H1 (cell line): ENCODE measurements at regions not wholly inside any gene's neighbourhood (a gene's known extent, or its start where the extent isn't known, plus 50 kb on each side); places are given as distances from the start of the nearest gene placed in this dataset.
"Not testable (repeated sequence)": the region's sequence is repeated elsewhere in the genome, so short reads cannot be mapped to it uniquely, and the experiment has no call there.

ENCODE experiments used
- BRCA1 ChIP-seq: IDR thresholded peaks from 2 replicates; pipeline ENCODE4 v1.6.1; 2012; ENCODE audit warnings: low read depth, low read length, improper control_type of control experiment
- CEBPB ChIP-seq: IDR thresholded peaks from 2 replicates; pipeline ENCODE4 v1.6.1; 2012; ENCODE audit warnings: low read depth, low read length
- CREB1 ChIP-seq: IDR thresholded peaks from 2 replicates; pipeline ENCODE4 v1.6.1; 2012; ENCODE audit warnings: inconsistent platforms
- EZH2 ChIP-seq: fragments of 200-600 bp; sonication (generic); IDR thresholded peaks from 2 replicates; pipeline ENCODE4 v1.7.1; 2012; ENCODE audit warnings: low read depth, mild to moderate bottlenecking, moderate library complexity, low read length, inconsistent platforms; ENCODE audit not compliant: severe bottlenecking
- FOSL1 ChIP-seq: IDR thresholded peaks from 2 replicates; pipeline ENCODE4 v1.6.1; 2011; ENCODE audit warnings: mild to moderate bottlenecking, low read depth, low read length, moderate library complexity; ENCODE audit not compliant: insufficient read depth
- HDAC6 ChIP-seq: IDR thresholded peaks from one replicate; pipeline ENCODE4 v1.7.1; 2012; ENCODE audit warnings: low read depth, mild to moderate bottlenecking, inconsistent platforms, low read length, moderate library complexity
- POLR2A ChIP-seq, 2 experiments: IDR thresholded peaks; 1 replicate in 1 of 2; 2 replicates in 1 of 2; pipeline ENCODE4 v1.6.1; 2011; ENCODE audit warnings: low read depth in 2 of 2, low read length in 2 of 2, mild to moderate bottlenecking in 2 of 2; ENCODE audit errors: control extremely low read depth in 1 of 2
- POU5F1 ChIP-seq: IDR thresholded peaks from 2 replicates; pipeline ENCODE4 v1.6.1; 2011; ENCODE audit warnings: low read depth, mild to moderate bottlenecking, low read length, moderate library complexity
- SIX5 ChIP-seq: IDR thresholded peaks from 2 replicates; pipeline ENCODE4 v1.6.1; 2011; ENCODE audit warnings: mild to moderate bottlenecking, low read depth, low read length
- SUZ12 ChIP-seq: fragments of 200-600 bp; sonication (generic); IDR thresholded peaks from 2 replicates; pipeline ENCODE4 v1.6.1; 2012; ENCODE audit warnings: mild to moderate bottlenecking, inconsistent platforms, low read length, moderate library complexity, mixed read lengths
- TAF1 ChIP-seq: IDR thresholded peaks from 2 replicates; pipeline ENCODE4 v1.6.1; 2011; ENCODE audit warnings: mild to moderate bottlenecking, low read depth, low read length
- TF ChIP-seq, protein P1 (sequence below), 3 experiments: IDR thresholded peaks; 1 replicate in 2 of 3; 2 replicates in 1 of 3; pipeline versions ENCODE4 v1.5.1 to v1.6.1; 2011; ENCODE audit warnings: low read length in 3 of 3, mild to moderate bottlenecking in 3 of 3, inconsistent platforms in 2 of 3, low read depth in 1 of 3, moderate library complexity in 1 of 3; ENCODE audit not compliant: insufficient read depth in 1 of 3; ENCODE audit errors: control extremely low read depth in 1 of 3
- TF ChIP-seq, protein P2 (sequence below): IDR thresholded peaks from 2 replicates; pipeline ENCODE4 v1.6.1; 2011; ENCODE audit warnings: low read length, improper control_type of control experiment

DNA sequence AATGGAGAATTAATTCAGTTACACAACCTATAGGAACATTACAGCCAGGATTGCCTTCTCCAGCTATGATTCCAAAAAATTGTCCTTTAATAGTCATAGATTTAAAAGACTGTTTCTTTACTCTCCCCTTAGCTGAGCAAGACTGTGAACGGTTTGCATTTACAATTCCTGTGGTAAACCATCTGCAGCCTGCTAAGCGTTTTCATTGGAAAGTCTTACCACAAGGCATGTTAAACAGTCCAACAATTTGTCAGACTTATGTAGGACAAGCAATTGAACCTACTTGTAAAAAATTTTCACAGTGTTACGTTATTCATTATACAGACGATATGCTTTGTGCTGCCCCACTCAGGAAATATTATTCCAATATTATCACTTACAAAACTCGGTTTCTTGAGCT, 140.6 kb upstream of the ZNF91 start:
- not testable (repeated sequence) for TF ChIP-seq CEBPB; CREB1; TAF1; POLR2A (IDR thresholded peaks at IDR 0.05; ENCODE audit: control extremely low read depth in 1 of 2, low read depth in 2 of 2, low read length in 2 of 2); EZH2; BRCA1; SUZ12; SIX5; POU5F1; FOSL1; HDAC6
- TF ChIP-seq, protein P1, sequence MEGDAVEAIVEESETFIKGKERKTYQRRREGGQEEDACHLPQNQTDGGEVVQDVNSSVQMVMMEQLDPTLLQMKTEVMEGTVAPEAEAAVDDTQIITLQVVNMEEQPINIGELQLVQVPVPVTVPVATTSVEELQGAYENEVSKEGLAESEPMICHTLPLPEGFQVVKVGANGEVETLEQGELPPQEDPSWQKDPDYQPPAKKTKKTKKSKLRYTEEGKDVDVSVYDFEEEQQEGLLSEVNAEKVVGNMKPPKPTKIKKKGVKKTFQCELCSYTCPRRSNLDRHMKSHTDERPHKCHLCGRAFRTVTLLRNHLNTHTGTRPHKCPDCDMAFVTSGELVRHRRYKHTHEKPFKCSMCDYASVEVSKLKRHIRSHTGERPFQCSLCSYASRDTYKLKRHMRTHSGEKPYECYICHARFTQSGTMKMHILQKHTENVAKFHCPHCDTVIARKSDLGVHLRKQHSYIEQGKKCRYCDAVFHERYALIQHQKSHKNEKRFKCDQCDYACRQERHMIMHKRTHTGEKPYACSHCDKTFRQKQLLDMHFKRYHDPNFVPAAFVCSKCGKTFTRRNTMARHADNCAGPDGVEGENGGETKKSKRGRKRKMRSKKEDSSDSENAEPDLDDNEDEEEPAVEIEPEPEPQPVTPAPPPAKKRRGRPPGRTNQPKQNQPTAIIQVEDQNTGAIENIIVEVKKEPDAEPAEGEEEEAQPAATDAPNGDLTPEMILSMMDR (IDR thresholded peaks at IDR 0.05; ENCODE audit: control extremely low read depth in 1 of 3, insufficient read depth in 1 of 3, low read depth in 1 of 3, low read length in 3 of 3), result not testable (repeated sequence)
- TF ChIP-seq, protein P2, sequence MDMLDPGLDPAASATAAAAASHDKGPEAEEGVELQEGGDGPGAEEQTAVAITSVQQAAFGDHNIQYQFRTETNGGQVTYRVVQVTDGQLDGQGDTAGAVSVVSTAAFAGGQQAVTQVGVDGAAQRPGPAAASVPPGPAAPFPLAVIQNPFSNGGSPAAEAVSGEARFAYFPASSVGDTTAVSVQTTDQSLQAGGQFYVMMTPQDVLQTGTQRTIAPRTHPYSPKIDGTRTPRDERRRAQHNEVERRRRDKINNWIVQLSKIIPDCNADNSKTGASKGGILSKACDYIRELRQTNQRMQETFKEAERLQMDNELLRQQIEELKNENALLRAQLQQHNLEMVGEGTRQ, result not testable (repeated sequence)
